Stimulated activated naive B cell treated with anti-CD40 and anti-IgM and Interleukin-4, amounts not matched to agents 10 μg/mL and 1 μg/mL and 100 μg/mL, for 72 hours (primary cell): ENCODE measurements at regions not wholly inside any gene's neighbourhood (a gene's known extent, or its start where the extent isn't known, plus 50 kb on each side); places are given as distances from the start of the nearest gene placed in this dataset.

Experiments used
- ATAC-seq, 2 donors: fragments of 150-1000 bp; cut with Tn5 transposase; replicated peaks; 2 replicates each; pipeline ENCODE4 v1.10.0; 2021; ENCODE audit warnings: moderate library complexity in 1 of 2
- DNase-seq: peaks from one replicate; pipeline ENCODE4 v3.0.0; 2021
- H3K27ac Mint-ChIP-seq: one replicate; pipeline ENCODE4 v1.8.0; 2022; ENCODE audit warnings: mild to moderate bottlenecking, mixed read lengths
- H3K27me3 Mint-ChIP-seq, 2 donors: one replicate each; pipeline ENCODE4 v1.8.0; 2022; ENCODE audit warnings: mixed read lengths in 2 of 2
- H3K36me3 Mint-ChIP-seq, 2 donors: one replicate each; pipeline ENCODE4 v1.8.0; 2022; ENCODE audit warnings: mixed read lengths in 2 of 2, mild to moderate bottlenecking in 1 of 2
- H3K4me1 Mint-ChIP-seq, 2 donors: one replicate each; pipeline ENCODE4 v1.8.0; 2022; ENCODE audit warnings: mixed read lengths in 2 of 2, mild to moderate bottlenecking in 1 of 2
- H3K4me3 Mint-ChIP-seq, 2 donors: one replicate each; pipeline ENCODE4 v1.8.0; 2022; ENCODE audit warnings: mild to moderate bottlenecking in 2 of 2, mixed read lengths in 2 of 2, moderate library complexity in 1 of 2
- H3K9me3 Mint-ChIP-seq, 2 donors: one replicate each; pipeline ENCODE4 v1.8.0; 2022; ENCODE audit warnings: mixed read lengths in 2 of 2, mild to moderate bottlenecking in 1 of 2

DNA sequence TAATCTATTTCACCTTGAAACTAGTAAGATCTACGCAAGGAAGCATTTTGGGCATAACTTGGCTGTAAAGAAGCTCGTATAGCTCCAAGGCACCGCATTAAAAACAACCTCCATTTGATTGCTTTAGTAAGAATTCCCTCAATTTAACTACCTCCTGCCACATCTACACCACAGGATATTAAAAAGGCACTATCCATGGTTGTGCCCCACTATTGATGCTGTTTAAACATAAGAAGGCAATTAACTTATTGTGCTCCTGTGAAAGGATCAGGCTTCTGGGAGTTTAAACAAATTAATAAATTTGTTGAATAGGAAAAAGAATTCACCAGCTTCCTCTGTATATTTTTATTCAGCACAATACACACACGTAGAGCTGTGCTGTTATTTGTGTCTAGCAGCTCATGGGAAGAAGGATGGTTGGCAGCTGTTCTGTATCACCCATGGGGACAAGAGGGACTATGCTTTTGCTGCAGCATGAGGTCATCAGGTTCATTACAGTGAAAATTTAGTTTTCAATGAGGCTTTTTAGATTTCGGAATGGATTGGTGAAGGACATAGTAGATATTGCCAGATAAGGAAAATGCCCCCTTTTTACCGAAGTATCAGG is 513.3 kb downstream of the HAO1 start:
- H3K27me3 Mint-ChIP-seq, result no peaks in the 10 kb centered on the region
- H3K4me1 Mint-ChIP-seq, result no peaks in the 10 kb centered on the region
- no peak overlapping the region for H3K4me3 Mint-ChIP-seq
- H3K27ac Mint-ChIP-seq, result no peak overlapping the region
- ATAC-seq (no peak), DNase-seq (no peak)
- H3K36me3 Mint-ChIP-seq, result no peaks in the 10 kb centered on the region
- no peaks in the 10 kb centered on the region for H3K9me3 Mint-ChIP-seq

- H3K4me3 Mint-ChIP-seq, result no peak overlapping the region
- no peak for ATAC-seq
- H3K27me3 Mint-ChIP-seq, result no peaks in the 10 kb centered on the region
Observed at GRCh38 chr20:7428946-7429345, 511.3 kb downstream of the HAO1 start.

GRCh38 chr20:7432612-7433011 is 507.6 kb downstream of the HAO1 start:
- ATAC-seq (no peak), DNase-seq (no peak)
- H3K27ac Mint-ChIP-seq, result no peak overlapping the region
- no peaks in the 10 kb centered on the region for H3K36me3 Mint-ChIP-seq
- H3K27me3 Mint-ChIP-seq, result no peaks in the 10 kb centered on the region
- no peaks in the 10 kb centered on the region for H3K9me3 Mint-ChIP-seq
- H3K4me1 Mint-ChIP-seq, result no peaks in the 10 kb centered on the region
- no peak overlapping the region for H3K4me3 Mint-ChIP-seq

More at GRCh38 chr20:7428946-7429345, 511.3 kb downstream of the HAO1 start:
- H3K9me3 Mint-ChIP-seq, result no peaks in the 10 kb centered on the region
- no peak for DNase-seq
- no peak overlapping the region for H3K27ac Mint-ChIP-seq
- no peaks in the 10 kb centered on the region for H3K4me1 Mint-ChIP-seq
- H3K36me3 Mint-ChIP-seq, result no peaks in the 10 kb centered on the region

GRCh38 chr20:7437311-7437710 is 502.9 kb downstream of the HAO1 start:
- no peak for ATAC-seq
- Mint-ChIP-seq H3K9me3 (peaks cover 0 to 1% of the 10 kb centered on the region in 2 donors), H3K4me3 (no peak overlapping the region), H3K4me1 (no peaks in the 10 kb centered on the region), H3K27me3 (no peaks in the 10 kb centered on the region), H3K36me3 (no peaks in the 10 kb centered on the region), H3K27ac (no peak overlapping the region)
- no peak for DNase-seq

GRCh38 chr20:7449269-7449668 is 491.0 kb downstream of the HAO1 start:
- no peaks in the 10 kb centered on the region for H3K4me1 Mint-ChIP-seq
- no peaks in the 10 kb centered on the region for H3K36me3 Mint-ChIP-seq
- ATAC-seq (no peak), DNase-seq (no peak)
- H3K4me3 Mint-ChIP-seq, result no peak overlapping the region
- no peak overlapping the region for H3K27ac Mint-ChIP-seq
- peaks cover 0 to 4% of the 10 kb centered on the region in 2 donors for H3K9me3 Mint-ChIP-seq
- H3K27me3 Mint-ChIP-seq, result no peaks in the 10 kb centered on the region

- no peak for DNase-seq
- no peak for ATAC-seq
- Mint-ChIP-seq H3K4me1 (no peaks in the 10 kb centered on the region), H3K27ac (no peak overlapping the region), H3K27me3 (no peaks in the 10 kb centered on the region), H3K4me3 (no peak overlapping the region), H3K9me3 (peaks cover 0 to 2% of the 10 kb centered on the region in 2 donors), H3K36me3 (no peaks in the 10 kb centered on the region)
Observed at GRCh38 chr20:7452890-7453289, 487.4 kb downstream of the HAO1 start.

DNA sequence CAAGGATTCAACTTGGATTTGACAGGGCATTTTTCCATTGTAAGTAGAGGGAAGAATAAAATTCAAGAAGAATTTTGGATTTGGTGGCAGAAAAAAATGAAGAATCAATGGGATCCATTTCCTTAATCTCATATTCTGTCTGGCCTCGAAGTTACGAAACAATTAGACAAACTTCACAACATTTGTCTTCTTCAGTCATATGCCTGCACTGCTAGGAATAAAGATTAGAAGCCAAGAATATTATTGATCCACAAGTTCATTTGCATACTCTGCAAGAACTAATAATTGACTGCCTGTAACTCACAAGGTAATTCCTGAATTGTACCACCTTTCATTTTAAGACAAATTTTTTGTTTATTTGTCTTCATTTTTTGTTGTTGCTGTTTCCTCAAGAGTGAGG is 486.2 kb downstream of the HAO1 start:
- ATAC-seq (no peak), DNase-seq (no peak)
- H3K27me3 Mint-ChIP-seq, result no peaks in the 10 kb centered on the region

DNA sequence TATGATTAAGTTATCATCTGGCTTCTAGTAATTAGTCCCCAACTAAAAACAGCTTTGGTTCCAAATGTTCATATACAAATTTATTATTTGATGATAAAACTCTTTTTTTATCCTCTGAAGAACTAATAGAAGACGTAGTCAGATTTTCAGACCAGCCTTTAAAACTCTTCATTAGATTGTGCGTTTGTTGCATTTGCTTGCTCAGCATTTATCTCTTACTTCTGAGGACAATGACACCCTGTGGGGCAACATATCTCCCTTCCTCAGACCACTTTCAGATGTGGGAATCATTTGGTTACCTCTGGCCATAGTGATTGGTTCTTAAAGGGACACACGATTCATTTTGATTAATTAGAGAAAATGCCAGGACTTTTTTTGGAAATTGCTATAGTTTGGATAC is 481.8 kb downstream of the HAO1 start:
- DNase-seq (no peak), ATAC-seq (no peak)
- H3K4me3 Mint-ChIP-seq, result no peak overlapping the region
- H3K4me1 Mint-ChIP-seq, result no peaks in the 10 kb centered on the region
- H3K36me3 Mint-ChIP-seq, result no peaks in the 10 kb centered on the region
- H3K27ac Mint-ChIP-seq, result no peak overlapping the region
- peaks cover 0 to 1% of the 10 kb centered on the region in 2 donors for H3K9me3 Mint-ChIP-seq
- H3K27me3 Mint-ChIP-seq, result no peaks in the 10 kb centered on the region

More for the DNA sequence above, 486.2 kb downstream of the HAO1 start:
- Mint-ChIP-seq H3K36me3 (no peaks in the 10 kb centered on the region), H3K27ac (no peak overlapping the region), H3K9me3 (no peaks in the 10 kb centered on the region), H3K4me3 (no peak overlapping the region), H3K4me1 (no peaks in the 10 kb centered on the region)

- no peak overlapping the region for H3K27ac Mint-ChIP-seq
- no peak for DNase-seq
- ATAC-seq, result no peak
- H3K4me3 Mint-ChIP-seq, result no peak overlapping the region
- H3K9me3 Mint-ChIP-seq, result peaks cover 0 to 1% of the 10 kb centered on the region in 2 donors
- no peaks in the 10 kb centered on the region for H3K36me3 Mint-ChIP-seq
- no peaks in the 10 kb centered on the region for H3K4me1 Mint-ChIP-seq
- H3K27me3 Mint-ChIP-seq, result no peaks in the 10 kb centered on the region
Observed at GRCh38 chr20:7459083-7459482, 481.2 kb downstream of the HAO1 start.

GRCh38 chr20:7463290-7463689 is 477.0 kb downstream of the HAO1 start:
- Mint-ChIP-seq H3K9me3 (peaks cover 0 to 6% of the 10 kb centered on the region in 2 donors), H3K36me3 (no peaks in the 10 kb centered on the region), H3K27me3 (no peaks in the 10 kb centered on the region), H3K4me1 (no peaks in the 10 kb centered on the region), H3K4me3 (no peak overlapping the region), H3K27ac (no peak overlapping the region)
- no peak for DNase-seq
- no peak for ATAC-seq

DNA sequence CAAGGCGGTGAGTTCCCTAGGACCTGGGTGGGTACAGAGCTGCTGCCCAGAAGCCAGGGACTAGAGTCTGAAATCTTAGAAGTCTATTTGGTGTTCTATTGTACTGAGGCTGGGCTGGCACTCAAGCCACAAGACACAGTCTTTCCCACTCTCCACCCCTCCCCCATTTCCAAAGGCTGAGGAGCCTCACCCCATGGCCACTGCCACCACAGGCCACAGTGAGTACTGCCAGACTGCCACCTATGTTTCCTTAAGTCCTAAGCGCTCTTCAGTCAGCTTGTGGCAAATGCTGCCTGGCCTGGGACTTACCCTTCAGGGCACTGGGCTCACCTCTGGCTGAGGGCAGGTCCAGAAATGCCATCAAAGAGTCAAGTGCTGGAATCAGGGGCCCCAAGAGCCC is 469.3 kb downstream of the HAO1 start:
- DNase-seq (no peak), ATAC-seq (no peak)
- Mint-ChIP-seq H3K27me3 (no peaks in the 10 kb centered on the region), H3K4me1 (no peaks in the 10 kb centered on the region), H3K27ac (no peak overlapping the region), H3K4me3 (no peak overlapping the region), H3K9me3 (peaks cover 0 to 3% of the 10 kb centered on the region in 2 donors), H3K36me3 (no peaks in the 10 kb centered on the region)

GRCh38 chr20:7490288-7490687 is 450.0 kb downstream of the HAO1 start:
- Mint-ChIP-seq H3K27me3 (no peaks in the 10 kb centered on the region), H3K4me3 (no peak overlapping the region), H3K9me3 (peaks cover 9% of the 10 kb centered on the region in 2 donors), H3K36me3 (peaks cover 0 to 3% of the 10 kb centered on the region in 2 donors), H3K4me1 (no peaks in the 10 kb centered on the region), H3K27ac (no peak overlapping the region)
- ATAC-seq, result no peak
- no peak for DNase-seq

DNA sequence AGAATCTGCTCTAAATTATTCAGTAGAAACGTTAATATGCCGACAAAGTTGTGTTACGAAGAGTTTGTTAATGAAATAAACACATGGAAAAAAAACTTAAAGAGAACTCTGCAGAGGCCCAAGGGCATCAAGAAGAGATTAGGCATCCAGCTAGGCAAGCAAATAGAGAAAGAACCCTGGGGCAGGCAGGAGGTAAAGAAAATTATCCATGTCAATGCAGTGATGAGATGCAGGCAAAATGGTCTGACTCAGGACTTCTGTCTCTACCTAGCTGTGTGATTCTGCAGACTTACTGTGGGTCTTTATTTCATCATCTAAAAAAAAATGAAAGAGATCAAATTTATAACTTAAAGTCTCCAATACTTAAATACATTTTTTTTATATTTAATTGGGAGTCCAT is 448.0 kb downstream of the HAO1 start:
- H3K9me3 Mint-ChIP-seq, result peaks cover 6 to 9% of the 10 kb centered on the region in 2 donors
- peaks cover 0 to 3% of the 10 kb centered on the region in 2 donors for H3K36me3 Mint-ChIP-seq
- no peak overlapping the region for H3K27ac Mint-ChIP-seq
- H3K4me1 Mint-ChIP-seq, result no peaks in the 10 kb centered on the region
- no peak overlapping the region for H3K4me3 Mint-ChIP-seq
- H3K27me3 Mint-ChIP-seq, result no peaks in the 10 kb centered on the region
- DNase-seq, result no peak
- ATAC-seq, result no peak

DNA sequence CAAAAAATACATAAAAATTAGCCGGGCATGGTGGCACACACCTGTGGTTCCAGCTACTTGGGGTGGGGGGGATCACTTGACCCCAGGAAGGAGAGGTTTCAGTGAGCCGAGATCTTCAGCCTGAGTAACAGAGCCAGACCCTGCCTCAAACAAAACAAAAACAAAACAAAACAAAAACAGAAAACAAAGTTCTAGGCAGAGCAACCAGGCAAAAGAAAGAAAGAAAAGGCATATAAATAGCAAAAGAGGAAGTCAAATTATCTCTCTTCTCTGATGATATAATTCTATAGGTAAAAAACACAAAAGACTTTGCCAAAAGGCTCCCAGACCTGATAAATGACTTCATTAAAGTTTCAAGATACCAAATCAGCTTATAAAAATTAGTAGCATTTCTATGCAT is 446.9 kb downstream of the HAO1 start:
- no peaks in the 10 kb centered on the region for H3K27me3 Mint-ChIP-seq
- no peak overlapping the region for H3K4me3 Mint-ChIP-seq
- H3K4me1 Mint-ChIP-seq, result no peaks in the 10 kb centered on the region
- DNase-seq, result no peak
- H3K27ac Mint-ChIP-seq, result no peak overlapping the region
- peaks cover 0 to 3% of the 10 kb centered on the region in 2 donors for H3K36me3 Mint-ChIP-seq
- ATAC-seq, result no peak
- peaks cover 3 to 9% of the 10 kb centered on the region in 2 donors for H3K9me3 Mint-ChIP-seq

GRCh38 chr20:7496394-7496991 is 443.8 kb downstream of the HAO1 start:
- H3K27me3 Mint-ChIP-seq, result no peaks in the 10 kb centered on the region
- ATAC-seq (no peak), DNase-seq (no peak)
- H3K4me3 Mint-ChIP-seq, result no peak overlapping the region
- no peaks in the 10 kb centered on the region for H3K4me1 Mint-ChIP-seq
- no peak overlapping the region for H3K27ac Mint-ChIP-seq
- H3K36me3 Mint-ChIP-seq, result peaks cover 0 to 3% of the 10 kb centered on the region in 2 donors
- H3K9me3 Mint-ChIP-seq, result peaks cover 3 to 9% of the 10 kb centered on the region in 2 donors
